Stomach (tissue), 8 donors: ENCODE measurements at regions not wholly inside any gene's neighbourhood (a gene's known extent, or its start where the extent isn't known, plus 50 kb on each side); places are given as distances from the start of the nearest gene placed in this dataset.

ENCODE experiments used
- DNase-seq, 2 donors: peaks; one replicate each; pipeline versions ENCODE4 v3.0.0 to v3.0.0-alpha.2; 2013 to 2019
- H3K27ac ChIP-seq, 5 donors: fragments of 200-600 bp in 4 of 5; sonication (generic) in 4 of 5; one replicate each; pipeline ENCODE4 v1.5.1; 2013 to 2019; ENCODE audit warnings: mild to moderate bottlenecking in 1 of 5, moderate library complexity in 1 of 5
- H3K27me3 ChIP-seq, 3 donors: fragments of 200-600 bp; sonication (generic); one replicate each; pipeline ENCODE4 v1.5.1; 2017 to 2019; ENCODE audit warnings: mixed run types in 1 of 3
- H3K36me3 ChIP-seq, 4 donors: fragments of 200-600 bp; sonication (generic); 1 replicate in 3 of 4; 2 replicates in 1 of 4; pipeline ENCODE4 v1.5.1; 2016 to 2019
- H3K4me1 ChIP-seq, 4 donors: fragments of 200-600 bp; sonication (generic); one replicate each; pipeline ENCODE4 v1.5.1; 2016 to 2019
- H3K4me3 ChIP-seq, 4 donors: fragments of 200-600 bp; sonication (generic) in 3 of 4; one replicate each; pipeline ENCODE4 v1.5.1; 2016 to 2019; ENCODE audit warnings: mild to moderate bottlenecking in 1 of 4
- H3K9me3 ChIP-seq, 4 donors: fragments of 200-600 bp; sonication (generic); one replicate each; pipeline ENCODE4 v1.5.1; 2016 to 2019
- CTCF ChIP-seq, 7 experiments: fragments of 450-650 bp in 4 of 7; fragments of 200-600 bp in 3 of 7; sonication (generic) in 3 of 7; IDR thresholded peaks; one replicate each; pipeline ENCODE4 v1.5.1; 2016 to 2019; ENCODE audit warnings: antibody characterized with exemption in 7 of 7, control low read depth in 2 of 7, mild to moderate bottlenecking in 1 of 7
- EP300 ChIP-seq: sonication (generic); formaldehyde crosslinking; IDR thresholded peaks from one replicate; pipeline ENCODE4 v1.6.1; 2017; ENCODE audit warnings: antibody characterized with exemption
- POLR2A ChIP-seq, 4 donors: fragments of 450-650 bp; IDR thresholded peaks; one replicate each; pipeline ENCODE4 v1.6.1; 2016; ENCODE audit warnings: antibody characterized with exemption in 4 of 4, control low read depth in 2 of 4, mild to moderate bottlenecking in 1 of 4, moderate library complexity in 1 of 4
- POLR2AphosphoS5 ChIP-seq, 3 donors: sonication (generic); formaldehyde crosslinking; IDR thresholded peaks; one replicate each; pipeline ENCODE4 v1.6.1; 2016; ENCODE audit warnings: antibody characterized with exemption in 3 of 3
- WGBS, 5 donors: extraction: QIAGEN DNeasy Blood & Tissue Kit in 3 of 5; methylation state at CpG; one replicate each; pipeline versions ENCODE4 v1.1.5 to v1.1.7; 2013 to 2018; 5-methylcytosine and 5-hydroxymethylcytosine counted together
- intact Hi-C: fragments of 100-400 bp; cut with DNase I; formaldehyde crosslinking; loops from one replicate; pipeline ENCODE4 v1.15.1; 2023; ENCODE audit warnings: low total_unique reads
- donor health status: healthy with polysubstance abuse.
- donor health status: Bipolar disorder and iron deficiency.
- donor health status: healthy.

DNA sequence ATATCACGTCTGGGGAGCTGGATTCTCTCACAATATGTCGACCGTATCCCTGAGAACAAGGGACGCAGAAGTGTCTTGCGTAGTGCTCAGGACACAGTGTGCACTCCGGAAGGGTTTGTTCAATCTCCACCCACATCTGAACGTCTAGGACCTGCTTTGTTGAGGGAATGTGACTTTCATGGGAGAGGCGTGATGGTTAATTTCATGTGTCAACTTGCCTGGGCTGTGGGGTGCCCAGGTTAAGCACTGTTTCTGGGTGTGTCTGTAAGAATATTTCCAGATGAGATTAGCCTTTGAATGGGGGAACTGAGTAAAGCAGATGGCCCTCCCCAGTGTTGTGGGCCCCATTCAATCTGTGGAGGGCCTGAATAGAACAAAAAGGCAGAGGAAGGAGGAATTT lies 80.4 kb upstream of the SFMBT2 start:
- TF ChIP-seq CTCF (IDR thresholded peaks at IDR 0.05) (no peak), POLR2A (IDR thresholded peaks at IDR 0.05) (no peak), POLR2AphosphoS5 (IDR thresholded peaks at IDR 0.05) (no peak), EP300 (no peak)
- H3K4me3 ChIP-seq = no peak overlapping the region
- WGBS, 5 donors = 84 to 89% (median 88%) methylated on average over 8 of the region's 8 CpGs
- peaks cover 0 to 14% (median 5%) of the 10 kb centered on the region in 4 donors for H3K4me1 ChIP-seq
- H3K27ac ChIP-seq = no peak overlapping the region
- no peaks in the 10 kb centered on the region for H3K9me3 ChIP-seq
- H3K27me3 ChIP-seq = peaks cover 0 to 14% (median 0%) of the 10 kb centered on the region in 3 donors
- DNase-seq = no peak
- no peaks in the 10 kb centered on the region for H3K36me3 ChIP-seq
- intact Hi-C loops = no loop called here

DNA sequence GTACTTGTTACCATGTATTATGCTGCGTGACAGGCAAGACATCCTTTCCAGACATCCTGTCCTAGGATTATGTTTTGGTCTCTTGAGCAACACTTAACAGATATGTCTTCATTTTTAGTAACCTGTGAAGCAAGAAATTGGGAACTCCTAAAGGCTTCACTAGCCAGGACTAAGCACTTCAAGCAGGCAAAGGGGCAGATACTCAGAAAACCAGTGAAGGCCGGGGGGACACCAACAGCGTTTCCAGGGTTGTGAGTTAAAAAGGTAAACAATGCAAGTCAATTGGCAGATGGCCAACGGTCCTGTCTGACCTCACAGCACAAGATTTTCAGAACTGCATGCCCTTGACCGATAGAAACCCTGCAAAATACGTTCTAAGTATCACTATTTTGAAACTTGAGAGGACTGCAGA lies 77.6 kb upstream of the SFMBT2 start:
- intact Hi-C loops = no loop called here
- 26 to 36% (median 27%) methylated on average over 6 of the region's 6 CpGs for whole genome bisulfite sequencing, 5 donors
- TF ChIP-seq EP300 (no peak), POLR2AphosphoS5 (IDR thresholded peaks at IDR 0.05) (peak in 1 of 3 donors; percentile 27)
- H3K36me3 ChIP-seq = no peaks in the 10 kb centered on the region
- peaks cover 0 to 23% (median 0%) of the 10 kb centered on the region in 3 donors for H3K27me3 ChIP-seq
- DNase-seq = peak in 1 of 2 donors; percentile 83
- no peak overlapping the region for H3K4me3 ChIP-seq
- H3K4me1 ChIP-seq = peaks cover 0 to 28% (median 5%) of the 10 kb centered on the region in 4 donors
- peak overlapping the region in 1 of 5 donors; percentile 14 for H3K27ac ChIP-seq
- no peaks in the 10 kb centered on the region for H3K9me3 ChIP-seq

DNA sequence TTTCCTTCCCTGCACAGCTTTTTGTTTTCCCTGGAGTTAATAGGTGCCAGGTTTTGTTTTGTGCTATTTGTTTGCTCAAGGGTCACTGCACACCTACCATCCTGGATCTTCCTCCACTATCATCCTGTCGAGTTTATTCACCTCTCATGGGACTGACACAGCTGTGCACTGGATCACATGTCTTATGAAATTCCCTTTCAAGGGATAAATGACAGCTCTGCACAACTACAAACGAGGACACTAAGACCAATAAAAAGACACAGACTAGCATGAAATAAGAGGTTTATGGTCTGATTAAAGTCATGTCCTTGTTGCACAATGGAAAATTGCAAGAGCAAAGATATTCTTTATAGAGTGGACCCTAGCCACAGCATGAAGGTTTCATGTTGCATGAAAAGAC lies 76.7 kb upstream of the SFMBT2 start:
- 37 to 48% (median 40%) methylated on average over 2 of the region's 2 CpGs for WGBS, 5 donors
- TF ChIP-seq POLR2AphosphoS5 (IDR thresholded peaks at IDR 0.05) (no peak), POLR2A (IDR thresholded peaks at IDR 0.05) (no peak), CTCF (IDR thresholded peaks at IDR 0.05) (no peak), EP300 (no peak)
- no peaks in the 10 kb centered on the region for H3K36me3 ChIP-seq
- H3K4me3 ChIP-seq = no peak overlapping the region
- DNase-seq = no peak
- no peak overlapping the region for H3K27ac ChIP-seq
- H3K27me3 ChIP-seq = peaks cover 0 to 30% (median 0%) of the 10 kb centered on the region in 3 donors
- H3K4me1 ChIP-seq = peaks cover 0 to 28% (median 5%) of the 10 kb centered on the region in 4 donors
- H3K9me3 ChIP-seq = no peaks in the 10 kb centered on the region
- intact Hi-C loops = no loop called here

DNA sequence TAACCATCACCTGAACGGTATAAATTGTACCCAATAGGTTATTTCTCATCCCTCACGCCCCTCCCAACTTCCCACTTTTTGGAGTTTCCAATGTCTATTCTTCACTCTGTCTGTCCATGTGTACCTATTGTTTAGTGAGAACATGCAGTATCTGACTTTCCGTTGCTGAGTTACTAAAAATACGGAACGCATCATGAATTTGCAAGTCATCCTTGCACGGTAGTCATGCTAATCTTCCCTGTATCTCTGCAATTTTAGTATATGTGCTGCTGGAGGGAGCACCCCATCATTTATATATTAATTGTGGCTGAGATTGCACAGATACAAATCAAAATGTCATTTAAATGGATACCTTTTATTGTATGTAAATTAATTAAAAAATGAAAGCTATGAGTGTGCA lies 75.7 kb upstream of the SFMBT2 start:
- no peak overlapping the region for H3K27ac ChIP-seq
- H3K36me3 ChIP-seq = no peaks in the 10 kb centered on the region
- intact Hi-C loops = no loop called here
- WGBS, 5 donors = 83 to 96% (median 89%) methylated on average over 6 of the region's 6 CpGs
- H3K9me3 ChIP-seq = no peaks in the 10 kb centered on the region
- H3K4me1 ChIP-seq = peaks cover 0 to 28% (median 5%) of the 10 kb centered on the region in 4 donors
- H3K27me3 ChIP-seq = peaks cover 0 to 30% (median 0%) of the 10 kb centered on the region in 3 donors
- no peak for DNase-seq
- TF ChIP-seq EP300 (no peak), CTCF (IDR thresholded peaks at IDR 0.05) (no peak), POLR2A (IDR thresholded peaks at IDR 0.05) (no peak), POLR2AphosphoS5 (IDR thresholded peaks at IDR 0.05) (no peak)
- no peak overlapping the region for H3K4me3 ChIP-seq

DNA sequence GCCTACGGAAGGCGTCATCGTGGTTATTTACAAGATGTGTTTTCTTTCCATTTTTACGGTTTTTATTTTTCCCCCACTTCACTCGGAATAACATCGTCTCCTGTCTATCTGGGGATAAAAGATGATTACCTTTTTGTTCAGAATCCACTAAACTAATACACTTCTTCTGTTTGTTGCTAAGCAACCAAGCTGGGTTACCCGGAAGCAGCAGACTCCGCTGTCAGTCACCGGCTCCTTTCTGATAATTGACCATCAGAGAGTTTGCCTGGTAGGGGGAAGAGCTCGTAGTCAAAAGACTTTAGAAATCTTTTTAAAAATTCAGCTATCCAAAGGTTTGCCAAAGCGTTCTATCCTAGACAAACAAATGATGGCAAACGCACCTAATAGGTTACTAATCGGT lies 75.0 kb upstream of the SFMBT2 start:
- H3K27me3 ChIP-seq = peaks cover 0 to 30% (median 0%) of the 10 kb centered on the region in 3 donors
- 55 to 75% (median 62%) methylated on average over 13 of the region's 13 CpGs for WGBS, 5 donors

More for the DNA sequence above, 75.0 kb upstream of the SFMBT2 start:
- no peak for TF ChIP-seq POLR2AphosphoS5 (IDR thresholded peaks at IDR 0.05)
- no peak for TF ChIP-seq CTCF (IDR thresholded peaks at IDR 0.05)
- TF ChIP-seq POLR2A (IDR thresholded peaks at IDR 0.05) = no peak
- TF ChIP-seq EP300 = no peak
- no peaks in the 10 kb centered on the region for H3K36me3 ChIP-seq
- H3K4me1 ChIP-seq = peaks cover 0 to 31% (median 5%) of the 10 kb centered on the region in 4 donors
- DNase-seq = no peak
- no peak overlapping the region for H3K4me3 ChIP-seq
- H3K27ac ChIP-seq = peak overlapping the region in 1 of 5 donors; percentile 4
- H3K9me3 ChIP-seq = no peaks in the 10 kb centered on the region
- intact Hi-C loops = no loop called here
